ENCODE measurements at regions not wholly inside any gene's neighbourhood (a gene's known extent, or its start where the extent isn't known, plus 50 kb on each side); places are given as distances from the start of the nearest gene placed in this dataset.

GRCh38 chr5:57850109-57850508 is 367.5 kb upstream of the ACTBL2 start:
- DNase-seq (ENCODE audit: low read depth), result no peak

DNA sequence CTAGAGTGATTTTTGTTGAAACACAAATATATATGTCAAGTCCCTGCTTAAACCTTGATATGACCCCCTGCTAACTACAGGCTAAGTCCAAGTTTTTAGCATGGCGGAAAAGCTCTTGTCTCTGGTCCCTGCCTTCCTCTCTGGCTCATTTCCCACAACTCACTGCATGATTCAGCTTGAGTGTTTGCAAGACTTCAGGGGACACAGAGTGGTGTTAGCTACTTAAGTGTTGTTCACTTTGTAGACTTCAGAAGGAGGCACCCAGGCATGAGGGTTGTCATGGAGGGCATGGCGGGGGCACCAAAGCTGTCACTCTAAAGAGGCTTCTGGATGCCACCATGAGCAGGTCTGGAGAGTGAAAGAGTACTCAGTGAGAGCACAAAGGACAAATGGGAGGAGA is 362.4 kb upstream of the ACTBL2 start:
- DNase-seq (ENCODE audit: low read depth), result no peak

GRCh38 chr5:57844410-57844809 is 361.8 kb upstream of the ACTBL2 start:
- DNase-seq (ENCODE audit: low read depth), result no peak

DNA sequence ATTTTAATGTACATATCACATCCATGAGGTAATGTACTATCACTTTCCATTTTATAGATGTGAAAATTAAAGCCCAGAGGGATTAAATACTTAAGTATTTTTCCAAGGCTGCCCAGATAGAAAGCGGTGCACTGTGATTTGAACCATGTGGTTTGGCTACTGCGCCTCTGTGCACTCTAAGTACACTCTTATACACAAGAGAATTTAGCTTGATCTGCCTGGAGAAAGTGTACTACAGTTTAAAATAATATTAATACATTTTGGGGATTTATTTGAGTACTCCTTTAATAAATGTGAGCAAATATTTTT is 360.4 kb upstream of the ACTBL2 start:
- no peak for DNase-seq (ENCODE audit: low read depth)

DNA sequence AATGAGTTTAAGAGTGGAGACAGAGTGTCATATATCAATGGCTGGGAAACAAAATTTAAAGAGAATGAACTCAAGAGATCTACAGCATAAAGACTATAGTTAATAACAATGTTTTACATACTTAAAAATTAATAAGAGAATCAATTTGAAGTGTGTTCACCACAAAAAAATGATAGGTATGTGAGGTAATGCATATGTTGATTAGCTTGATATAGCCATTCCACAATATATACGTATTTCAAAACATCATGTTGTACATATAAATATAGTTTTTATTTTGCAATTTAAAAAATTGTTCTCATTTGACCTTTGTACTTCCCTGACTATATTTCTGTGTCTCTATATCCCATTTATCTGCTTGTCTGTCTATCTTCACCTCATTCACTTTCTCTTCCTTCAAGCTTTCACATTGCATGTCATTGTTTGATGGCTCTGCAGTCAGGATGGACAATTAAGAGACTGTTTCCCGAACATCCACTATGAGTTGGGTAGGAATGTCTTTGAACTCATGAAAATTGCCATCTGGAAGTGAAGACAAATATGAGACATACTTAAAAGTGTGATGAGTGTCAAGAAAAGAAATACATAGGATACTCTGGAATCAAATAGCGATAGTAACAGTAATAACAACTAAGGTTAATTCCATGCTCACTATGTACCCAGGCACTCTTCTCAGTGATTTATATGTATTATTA is 359.9 kb upstream of the ACTBL2 start:
- no peak for DNase-seq (ENCODE audit: low read depth)

- peak; percentile 97 for DNase-seq (ENCODE audit: low read depth)
These were observed 359.2 kb upstream of the ACTBL2 start for GRCh38 chr5:57841676-57842363.

DNA sequence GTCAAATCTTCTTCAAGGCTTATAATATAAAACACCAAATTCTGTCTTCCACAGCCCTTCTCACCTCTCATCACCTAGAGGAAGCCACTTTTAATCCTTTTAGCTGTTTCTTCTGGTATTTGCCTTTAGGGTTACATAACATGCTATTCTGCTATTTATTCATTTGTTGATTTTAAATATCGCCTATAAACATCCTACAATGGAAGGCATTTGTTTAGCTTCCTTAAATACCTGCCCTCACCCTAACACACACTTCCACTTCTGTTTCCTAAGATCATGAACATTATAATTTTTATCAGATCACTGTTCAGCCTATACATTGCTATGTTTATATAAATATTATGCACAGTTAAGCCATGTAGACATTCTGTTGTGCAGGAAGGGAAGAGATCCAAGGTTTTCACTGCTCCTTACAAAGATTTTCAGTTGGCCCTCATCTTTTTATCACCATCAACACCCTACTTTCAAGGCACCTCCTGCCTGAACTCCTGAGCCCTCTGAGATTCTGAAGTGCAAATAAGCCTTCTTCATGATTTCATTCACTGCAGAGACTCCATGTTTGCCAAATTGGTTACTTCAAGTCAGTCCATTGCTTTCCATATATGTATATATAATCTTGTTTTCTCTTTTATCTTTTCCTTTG is 356.9 kb upstream of the ACTBL2 start:
- DNase-seq (ENCODE audit: low read depth), result no peak

GRCh38 chr5:57839025-57839424 is 356.4 kb upstream of the ACTBL2 start:
- peak; percentile 62 for DNase-seq (ENCODE audit: low read depth)

- no peak for DNase-seq (ENCODE audit: low read depth)
These were observed 354.3 kb upstream of the ACTBL2 start for GRCh38 chr5:57836921-57837320.

DNA sequence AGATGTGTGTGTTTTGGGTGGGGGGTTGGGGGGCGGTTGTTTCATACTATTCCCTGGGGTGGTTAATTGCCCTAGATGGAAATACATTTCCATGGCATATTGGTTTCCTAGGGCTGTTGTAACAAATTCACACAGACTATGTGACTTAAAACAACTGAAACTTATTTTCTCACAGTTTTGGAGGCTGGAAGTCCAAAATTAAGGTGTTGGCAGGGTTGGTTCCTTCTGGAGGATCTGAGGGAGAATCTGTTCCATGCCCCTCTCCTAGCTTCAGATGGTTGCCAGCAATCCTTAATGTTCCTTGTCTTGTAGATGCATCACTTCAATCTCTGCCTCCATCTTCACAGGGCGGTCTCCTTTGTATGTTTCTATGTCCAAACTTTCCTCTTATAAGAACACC is 353.7 kb upstream of the ACTBL2 start:
- DNase-seq (ENCODE audit: low read depth), result no peak

- no peak for DNase-seq (ENCODE audit: low read depth)
These were observed 352.4 kb upstream of the ACTBL2 start for GRCh38 chr5:57834829-57835608.

DNA sequence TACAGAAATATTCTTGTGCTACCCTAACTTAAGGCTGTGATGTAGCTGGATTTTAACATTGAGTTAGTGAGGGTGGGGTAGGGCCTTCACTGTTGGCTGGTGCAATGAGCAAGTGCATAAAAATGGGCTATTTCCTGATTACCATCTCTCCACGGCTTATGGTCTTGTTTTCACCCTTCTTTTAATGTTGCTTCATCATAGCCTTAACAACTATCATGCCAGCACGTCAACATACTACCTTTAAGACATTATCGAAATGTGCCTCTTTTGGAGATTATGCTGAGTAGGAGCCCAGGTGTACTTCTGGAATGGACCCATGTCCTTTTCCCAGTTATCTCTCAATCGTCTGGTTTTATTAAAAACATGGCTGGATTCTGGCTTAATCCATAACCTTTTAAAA is 350.9 kb upstream of the ACTBL2 start:
- no peak for DNase-seq (ENCODE audit: low read depth)

DNA sequence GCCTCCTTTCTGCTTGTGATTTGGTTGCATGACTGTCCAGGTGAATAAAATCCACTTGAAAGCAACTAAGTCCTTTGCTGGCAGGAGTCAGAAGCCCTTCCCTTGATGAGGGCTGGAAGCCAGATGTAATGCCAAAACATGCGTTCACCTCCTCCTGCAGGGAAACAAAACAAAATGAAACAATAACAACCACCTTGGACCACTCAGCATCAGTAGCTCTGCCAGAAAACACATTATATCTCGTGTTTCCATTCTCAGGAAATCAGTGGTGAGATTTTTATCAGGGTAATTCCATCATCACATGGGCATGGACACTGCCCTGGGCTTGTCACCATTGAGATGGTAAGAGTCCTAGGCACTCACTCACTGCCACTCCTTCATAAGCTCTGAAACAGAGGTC is 350.3 kb upstream of the ACTBL2 start:
- DNase-seq (ENCODE audit: low read depth), result no peak

GRCh38 chr5:57831932-57832331 is 349.3 kb upstream of the ACTBL2 start:
- no peak for DNase-seq (ENCODE audit: low read depth)

DNA sequence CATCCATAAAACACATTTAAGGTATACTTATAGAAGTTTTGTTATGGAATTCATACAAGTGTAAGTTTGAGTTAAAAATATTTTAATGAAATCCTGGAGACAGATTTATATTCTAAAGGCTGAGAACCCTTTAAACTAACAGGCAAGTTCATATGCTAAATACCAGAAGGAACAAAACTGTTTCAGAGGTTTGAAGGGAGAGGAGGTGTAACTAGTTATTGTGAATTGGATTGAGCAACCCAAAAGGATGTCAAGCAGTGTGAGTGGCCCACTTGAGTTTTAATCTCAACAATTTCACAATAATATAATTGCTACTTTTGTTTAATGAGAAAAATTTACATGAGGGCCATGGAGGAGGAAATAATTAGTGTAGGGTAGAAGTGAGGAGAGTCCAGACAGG is 348.5 kb upstream of the ACTBL2 start:
- DNase-seq (ENCODE audit: low read depth), result no peak

DNA sequence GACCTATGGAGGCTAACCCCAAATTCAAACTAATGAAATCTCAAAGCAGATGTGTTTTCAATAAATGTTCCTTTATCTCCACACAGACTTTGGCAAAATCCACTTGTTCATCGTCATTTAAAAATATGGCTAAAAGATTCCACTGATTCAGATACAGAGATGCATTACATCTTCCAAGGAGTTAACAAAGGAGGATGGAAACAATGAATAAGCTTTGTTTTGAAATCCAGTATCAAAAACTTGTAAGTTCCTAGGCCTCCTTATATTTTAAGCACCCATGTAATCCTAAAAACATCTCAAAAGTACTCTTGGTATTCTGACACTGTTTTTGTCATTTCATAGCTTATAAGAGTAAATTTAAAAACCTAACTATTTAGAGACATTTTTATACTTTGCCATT is 345.6 kb upstream of the ACTBL2 start:
- no peak for DNase-seq (ENCODE audit: low read depth)

GRCh38 chr5:57825031-57825686 is 342.5 kb upstream of the ACTBL2 start:
- peak; percentile 88 for DNase-seq (ENCODE audit: low read depth)

GRCh38 chr5:57824623-57825022 is 342.0 kb upstream of the ACTBL2 start:
- DNase-seq (ENCODE audit: low read depth), result no peak

DNA sequence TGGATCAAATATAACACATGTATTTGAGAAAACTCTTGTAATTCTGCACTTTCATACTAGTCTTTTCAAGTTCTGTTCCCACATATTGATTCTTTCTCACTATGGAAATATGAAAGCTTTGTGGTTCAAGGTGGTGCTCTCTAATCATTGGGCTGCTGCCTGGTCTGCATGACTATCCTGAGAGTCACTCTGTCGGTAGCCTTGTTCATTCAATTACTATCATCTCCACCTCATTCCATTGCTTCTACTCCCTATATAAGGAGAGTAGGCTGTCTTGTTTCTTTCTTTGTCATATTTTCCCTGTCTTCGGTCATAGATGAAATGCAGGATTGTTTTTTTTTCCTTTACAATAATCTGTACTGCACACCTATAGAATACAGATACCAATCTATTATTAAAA is 341.4 kb upstream of the ACTBL2 start:
- peak; percentile 86 for DNase-seq (ENCODE audit: low read depth)

- DNase-seq (ENCODE audit: low read depth), result no peak
These were observed 340.0 kb upstream of the ACTBL2 start for GRCh38 chr5:57822651-57823050.

GRCh38 chr5:57818397-57818796 is 335.8 kb upstream of the ACTBL2 start:
- DNase-seq (ENCODE audit: low read depth), result no peak

- no peak for DNase-seq (ENCODE audit: low read depth)
These were observed 335.3 kb upstream of the ACTBL2 start for GRCh38 chr5:57817924-57818323.
